HG02852 (cell line): ENCODE measurements at regions not wholly inside any gene's neighbourhood (a gene's known extent, or its start where the extent isn't known, plus 50 kb on each side); places are given as distances from the start of the nearest gene placed in this dataset.
A peak's percentile ranks its signal among the peaks of the same experiment; 100 is the strongest.
"Not testable (repeated sequence)": the region's sequence is repeated elsewhere in the genome, so short reads cannot be mapped to it uniquely, and the experiment has no call there.

ENCODE experiments used
- ATAC-seq: cut with Tn5 transposase; IDR thresholded peaks from one replicate; pipeline ENCODE4 v1.9.1; 2021; ENCODE audit warnings: mild to moderate bottlenecking, moderate library complexity; ENCODE audit not compliant: unreplicated experiment

DNA sequence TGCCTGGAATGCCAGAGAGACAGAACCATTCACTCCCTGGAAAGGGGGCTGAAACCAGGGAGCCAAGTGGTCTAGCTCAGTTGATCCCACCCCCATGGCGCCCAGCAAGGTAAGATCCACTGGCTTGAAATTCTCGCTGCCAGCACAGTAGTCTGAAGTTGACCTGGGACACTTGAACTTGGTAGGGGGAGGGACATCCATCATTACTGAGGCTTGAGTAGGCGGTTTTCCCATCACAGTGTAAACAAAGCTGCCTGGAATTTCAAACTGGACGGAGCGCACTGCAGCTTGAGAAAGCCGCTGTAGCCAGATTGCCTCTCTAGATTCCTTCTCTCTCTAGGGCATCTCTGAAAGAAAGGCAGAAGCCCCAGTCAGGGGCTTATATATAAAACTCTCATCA lies 310.7 kb upstream of the DPPA4 start:
- no peak for ATAC-seq

DNA sequence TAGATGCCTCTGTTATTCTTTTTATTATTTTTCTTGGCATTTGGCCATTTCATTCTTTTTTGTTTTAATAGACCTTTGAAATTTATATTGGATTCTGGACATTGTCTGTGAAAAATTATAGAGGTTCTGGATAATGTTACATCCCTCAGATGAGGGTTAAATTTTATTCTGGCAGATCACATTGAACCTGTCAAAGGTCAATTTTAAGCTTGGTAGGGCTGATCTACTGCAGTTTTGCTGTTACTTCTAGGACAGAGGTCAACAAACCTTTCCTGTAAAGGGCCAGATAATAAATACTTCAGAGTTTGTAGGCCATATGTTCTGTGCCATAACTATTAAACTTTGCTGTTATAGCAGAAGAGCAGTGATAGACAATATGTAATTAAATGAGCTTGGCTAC lies 318.9 kb upstream of the DPPA4 start:
- no peak for ATAC-seq

DNA sequence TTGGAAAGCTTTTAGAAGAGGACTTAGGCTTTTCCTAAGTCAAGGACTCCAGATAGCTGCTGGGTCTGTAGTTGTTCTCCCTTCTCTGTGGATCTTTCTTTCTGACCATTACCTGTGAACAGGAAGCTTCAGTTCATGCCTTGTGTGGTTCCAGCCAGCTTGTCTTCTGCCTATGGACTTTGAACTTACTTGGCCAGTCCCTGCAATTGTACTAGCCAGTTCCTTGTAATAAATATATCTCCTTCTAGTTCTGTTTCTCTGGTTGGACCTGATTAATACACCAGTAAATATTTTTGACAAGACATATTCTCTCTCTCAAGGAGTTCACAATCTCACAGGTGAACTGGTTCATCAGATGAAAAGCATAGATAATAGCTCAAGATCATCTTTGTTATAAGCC lies 341.3 kb upstream of the DPPA4 start:
- no peak for ATAC-seq

DNA sequence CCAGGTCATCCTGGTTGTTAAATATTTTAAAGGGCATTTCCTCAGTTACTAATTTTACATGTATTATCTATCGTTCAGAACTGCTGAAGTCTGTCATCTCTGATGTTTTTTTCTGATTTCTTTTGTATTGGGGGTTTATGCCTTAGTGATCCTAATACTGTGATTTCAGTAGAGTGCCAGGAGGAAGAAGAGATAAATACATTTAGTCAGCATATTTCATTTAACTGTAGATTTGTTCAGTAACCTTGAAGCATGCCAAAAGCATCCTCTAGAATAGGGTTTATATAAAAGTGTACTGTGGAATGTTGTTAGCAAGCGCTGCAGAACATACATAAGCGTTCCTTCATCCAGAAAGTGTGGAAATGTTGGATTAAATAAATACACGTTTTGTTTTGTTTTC lies 342.3 kb upstream of the DPPA4 start:
- ATAC-seq: no peak

DNA sequence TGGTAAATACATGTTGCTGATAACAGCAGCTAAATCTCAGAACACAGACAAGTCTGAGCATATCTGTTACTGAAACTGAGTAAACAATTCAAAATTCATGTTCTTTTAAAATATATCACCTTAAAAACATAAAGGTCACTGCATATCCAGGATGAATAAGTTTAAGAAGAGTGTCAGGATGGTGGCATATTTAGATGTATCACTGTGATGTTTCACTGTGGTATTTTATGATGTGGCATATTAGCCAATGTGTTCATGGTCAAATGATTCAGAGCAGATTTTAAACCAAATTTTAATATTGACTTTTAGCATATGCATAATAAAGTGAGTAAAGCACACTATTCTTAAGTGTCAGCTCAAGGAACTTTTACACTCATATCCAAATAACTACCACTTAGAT lies 346.4 kb upstream of the DPPA4 start:
- ATAC-seq: no peak

DNA sequence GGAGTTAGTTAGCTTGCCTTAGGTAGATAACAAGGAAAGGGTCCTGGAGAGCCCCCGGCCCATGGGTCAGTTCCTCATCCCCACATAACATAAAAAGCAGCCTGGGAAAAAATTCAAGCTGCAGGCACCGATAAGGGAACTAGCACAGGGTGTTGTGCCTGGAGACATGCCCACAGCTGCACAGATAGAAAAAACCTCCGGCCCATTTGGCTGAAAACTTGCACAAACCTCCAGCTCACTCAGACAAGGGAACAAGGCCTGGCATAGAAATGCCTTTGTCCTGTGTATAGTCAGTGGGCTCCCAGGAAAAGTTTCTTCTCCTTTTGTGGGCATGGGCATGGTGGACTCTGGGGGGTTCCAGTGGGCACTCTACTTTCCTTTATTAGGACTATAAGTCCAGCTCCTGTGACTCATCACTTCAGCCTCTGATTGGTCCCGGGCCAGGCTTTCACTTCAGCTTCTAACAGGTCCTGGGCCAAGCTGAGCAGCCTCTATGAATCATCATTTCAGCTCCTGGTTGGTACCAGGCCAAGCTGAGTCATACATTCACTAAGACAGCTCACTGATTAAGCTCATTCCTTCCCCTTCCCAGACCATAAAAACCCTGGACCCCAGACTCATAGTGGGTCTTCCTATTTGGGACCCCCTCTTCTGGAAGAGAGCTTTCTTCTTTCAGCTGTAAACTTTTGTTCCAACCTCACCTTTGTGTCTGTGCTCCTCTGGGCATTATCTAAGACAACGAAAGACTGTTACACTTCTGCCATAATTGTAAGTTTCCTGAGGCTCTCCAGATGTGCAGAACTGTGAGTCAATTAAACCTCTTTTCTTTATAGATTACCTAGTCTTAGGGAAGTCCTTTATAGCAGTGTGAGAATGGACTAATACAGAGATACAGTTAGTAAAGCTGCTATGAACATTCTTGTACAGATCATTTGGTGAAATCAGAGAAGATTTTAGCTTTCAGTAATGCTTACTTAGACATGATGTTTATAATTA lies 348.0 kb upstream of the DPPA4 start:
- ATAC-seq: no peak

DNA sequence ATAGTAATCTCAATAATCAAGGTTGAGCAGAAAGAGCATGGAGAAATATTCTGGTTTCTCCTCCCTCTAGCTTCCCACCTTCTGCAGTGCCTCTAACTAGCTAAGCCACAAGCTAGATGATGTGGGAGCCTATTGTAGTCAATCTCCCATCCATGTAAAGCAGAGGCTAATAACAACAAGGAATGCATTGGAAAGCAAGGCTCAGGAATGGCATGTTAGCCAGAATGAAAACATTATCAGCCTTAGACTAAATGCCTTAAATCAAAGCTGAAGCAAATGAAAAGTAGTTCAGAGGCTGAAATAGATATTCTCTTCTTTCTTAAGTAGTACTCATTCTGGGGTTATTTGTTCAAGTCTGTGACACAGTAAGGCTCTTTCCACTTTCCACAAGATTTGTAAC lies 350.3 kb upstream of the DPPA4 start:
- ATAC-seq: no peak

DNA sequence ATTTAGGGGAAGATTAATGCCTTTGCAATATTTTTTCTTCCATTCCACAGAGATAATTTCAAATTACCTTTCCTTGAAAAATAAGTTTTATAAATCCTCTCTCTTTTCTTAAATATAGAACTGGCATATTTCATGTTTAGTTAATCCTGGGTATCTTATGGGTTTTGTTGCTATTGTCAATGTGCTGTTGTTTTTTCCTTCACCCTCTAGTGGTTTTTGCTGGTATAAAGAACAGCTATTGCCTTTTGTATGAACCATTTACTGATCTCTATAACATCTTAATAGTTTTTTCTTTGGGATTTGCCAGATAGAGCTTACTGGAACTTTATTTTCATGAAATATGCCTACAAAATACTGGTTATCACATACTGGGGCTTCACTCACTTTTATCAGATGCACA lies 359.6 kb upstream of the DPPA4 start:
- ATAC-seq: no peak

DNA sequence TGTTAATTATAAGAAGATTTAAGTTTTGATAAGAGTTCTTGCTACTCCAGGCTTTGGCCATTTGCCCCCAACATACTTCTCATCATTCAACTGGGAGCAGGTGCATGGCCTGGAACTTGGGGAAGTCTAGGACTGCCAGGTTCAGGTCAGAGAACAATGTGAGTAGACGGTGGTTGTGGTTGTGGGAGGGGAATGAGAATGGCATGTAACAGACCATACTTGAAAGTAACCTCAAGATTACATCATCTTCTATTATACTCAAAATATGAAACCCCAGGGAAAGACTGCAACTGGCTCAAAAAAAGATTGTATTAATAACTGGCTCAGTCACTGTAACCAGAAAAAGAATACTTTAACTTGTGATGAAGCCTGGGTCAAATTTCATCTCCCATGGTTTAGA lies 364.9 kb upstream of the DPPA4 start:
- peak; percentile 82 for ATAC-seq

DNA sequence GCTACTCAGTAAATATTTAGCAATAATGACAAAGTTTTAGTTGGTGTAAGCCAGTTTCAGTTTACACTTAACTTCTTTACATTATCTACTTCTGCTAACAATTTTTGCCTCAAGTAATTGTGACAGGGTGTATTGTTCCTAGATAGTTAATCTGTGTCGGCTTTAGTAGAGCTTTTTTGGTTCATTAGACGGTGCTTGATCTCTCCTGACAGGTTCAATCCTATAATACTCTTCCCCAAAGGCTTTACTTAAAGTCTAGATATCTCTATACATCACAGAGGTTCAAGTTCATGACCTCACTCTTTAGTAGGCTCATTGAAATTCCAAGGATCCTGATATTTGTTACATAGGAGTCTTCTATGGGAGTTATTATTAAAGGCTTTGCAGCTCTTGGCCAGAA lies 365.6 kb upstream of the DPPA4 start:
- no peak for ATAC-seq

DNA sequence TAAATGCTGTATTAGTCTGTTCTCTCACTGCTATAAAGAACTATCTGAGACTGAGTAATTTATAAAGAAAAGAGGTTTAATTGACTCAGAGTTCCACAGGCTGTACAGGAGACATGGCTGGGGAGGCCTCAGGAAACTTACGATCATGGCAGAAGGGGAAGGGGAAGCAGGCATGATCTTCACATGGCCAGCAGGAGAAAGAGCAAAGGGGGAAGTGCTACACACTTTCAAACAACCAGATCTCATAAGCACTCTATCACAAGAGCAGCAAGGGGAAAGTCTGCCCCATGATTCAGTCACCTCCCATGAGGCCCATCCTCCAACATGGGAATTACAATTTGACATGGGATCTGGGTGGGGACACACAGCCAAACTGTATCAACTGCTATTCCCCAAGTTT lies 367.8 kb upstream of the DPPA4 start:
- ATAC-seq: not testable (repeated sequence)

DNA sequence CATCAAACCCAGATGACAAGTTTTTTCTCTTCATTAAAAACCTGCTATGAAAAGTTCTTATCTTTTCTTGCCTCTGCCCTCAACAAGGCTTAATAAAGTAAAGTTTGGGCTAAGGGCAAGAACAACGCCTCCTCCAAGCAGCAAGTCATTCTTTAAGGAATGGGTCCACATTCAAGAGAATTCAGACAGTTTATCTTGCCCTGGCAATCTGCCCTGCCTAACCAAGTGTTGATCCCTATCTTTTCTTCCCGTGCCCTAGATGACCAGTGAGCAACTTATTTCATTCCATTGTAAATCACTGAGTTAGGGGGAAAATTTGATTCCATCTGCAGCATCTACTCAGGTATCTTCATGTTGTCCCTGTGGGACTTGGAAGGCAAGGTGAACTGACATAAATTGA lies 370.3 kb upstream of the DPPA4 start:
- ATAC-seq: no peak

DNA sequence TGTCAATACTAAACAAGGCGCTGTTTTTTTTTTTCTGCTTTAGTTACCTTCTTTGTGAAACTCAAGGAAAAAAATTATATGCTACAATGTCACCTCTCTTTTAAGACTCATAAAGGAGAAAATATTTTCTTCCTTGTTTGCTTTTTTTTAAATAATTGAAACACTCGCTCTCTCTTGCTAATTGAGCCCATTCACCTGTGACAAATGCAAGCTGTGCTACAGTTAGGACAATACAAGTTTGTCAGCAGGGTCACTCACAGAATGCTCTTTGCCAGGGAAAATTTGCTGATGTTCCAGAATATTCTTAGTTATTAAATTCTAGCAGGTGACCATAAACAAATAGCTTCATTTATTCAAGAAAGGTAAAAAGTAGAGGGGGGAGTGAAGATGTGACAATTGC lies 375.9 kb upstream of the DPPA4 start:
- ATAC-seq: no peak

DNA sequence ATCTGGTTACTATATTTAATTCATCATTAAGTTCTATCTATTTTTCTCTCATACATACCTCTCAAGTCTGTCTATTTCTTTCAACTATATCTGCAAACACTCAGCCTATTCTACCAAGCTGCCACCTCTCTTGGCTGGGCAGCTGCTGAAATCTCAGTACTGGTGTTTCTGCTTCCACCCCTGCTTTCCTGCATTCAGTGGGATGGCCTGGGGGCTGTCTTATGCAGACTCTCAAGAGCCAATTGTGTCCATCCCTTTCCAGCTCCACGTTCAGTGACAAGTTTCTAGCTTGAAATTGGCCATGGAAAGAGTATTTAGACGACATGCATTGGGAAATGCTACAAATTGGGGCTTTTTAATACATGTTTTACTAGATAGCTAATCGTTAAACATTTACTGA lies 378.4 kb upstream of the DPPA4 start:
- ATAC-seq: no peak

DNA sequence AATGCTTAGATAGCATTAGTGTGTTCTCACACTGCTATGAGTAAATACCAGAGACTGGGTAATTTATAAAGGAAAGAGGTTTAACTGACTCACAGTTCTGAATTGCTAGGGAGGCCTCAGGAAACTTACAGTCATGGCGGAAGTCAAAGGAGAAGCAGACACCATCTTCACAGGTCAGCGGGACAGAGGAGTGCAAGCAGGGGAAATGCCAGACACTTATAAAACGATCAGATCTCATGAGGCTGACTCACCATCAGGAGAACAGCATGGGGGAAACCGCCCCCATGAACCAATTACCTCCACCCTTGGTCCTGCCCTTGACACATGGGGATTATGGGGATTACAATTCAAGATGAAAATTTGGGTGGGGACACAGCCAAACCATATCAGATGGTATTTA lies 381.5 kb upstream of the DPPA4 start:
- no peak for ATAC-seq

DNA sequence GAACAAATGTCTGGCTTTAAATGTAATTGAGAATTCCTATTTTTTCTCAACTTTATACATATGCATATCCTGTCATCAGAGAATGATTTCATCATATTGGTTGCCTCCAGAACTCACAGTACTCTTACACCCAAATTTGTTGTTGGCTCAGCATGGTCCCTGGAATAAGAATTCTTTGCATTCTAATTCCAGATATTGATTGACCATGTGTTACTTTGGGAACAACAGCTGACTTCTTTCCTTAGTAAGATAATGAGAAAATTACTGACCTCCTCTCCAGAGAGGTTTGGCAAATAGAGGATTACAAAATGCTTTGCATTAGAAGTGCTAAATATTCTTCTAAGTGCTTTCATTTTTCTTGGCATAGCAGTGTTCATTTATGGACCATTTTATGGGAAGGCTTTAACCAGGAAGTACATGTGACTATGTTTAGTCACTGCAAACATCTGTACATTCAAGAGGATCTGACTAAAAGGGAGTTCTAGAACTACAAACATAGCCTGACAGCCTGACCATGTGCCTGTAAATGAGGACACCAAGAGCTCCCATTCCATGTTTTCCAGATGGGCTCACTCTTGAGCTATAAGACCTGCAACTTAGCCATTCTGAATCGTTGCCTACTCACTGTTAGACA lies 391.6 kb upstream of the DPPA4 start:
- ATAC-seq: no peak

DNA sequence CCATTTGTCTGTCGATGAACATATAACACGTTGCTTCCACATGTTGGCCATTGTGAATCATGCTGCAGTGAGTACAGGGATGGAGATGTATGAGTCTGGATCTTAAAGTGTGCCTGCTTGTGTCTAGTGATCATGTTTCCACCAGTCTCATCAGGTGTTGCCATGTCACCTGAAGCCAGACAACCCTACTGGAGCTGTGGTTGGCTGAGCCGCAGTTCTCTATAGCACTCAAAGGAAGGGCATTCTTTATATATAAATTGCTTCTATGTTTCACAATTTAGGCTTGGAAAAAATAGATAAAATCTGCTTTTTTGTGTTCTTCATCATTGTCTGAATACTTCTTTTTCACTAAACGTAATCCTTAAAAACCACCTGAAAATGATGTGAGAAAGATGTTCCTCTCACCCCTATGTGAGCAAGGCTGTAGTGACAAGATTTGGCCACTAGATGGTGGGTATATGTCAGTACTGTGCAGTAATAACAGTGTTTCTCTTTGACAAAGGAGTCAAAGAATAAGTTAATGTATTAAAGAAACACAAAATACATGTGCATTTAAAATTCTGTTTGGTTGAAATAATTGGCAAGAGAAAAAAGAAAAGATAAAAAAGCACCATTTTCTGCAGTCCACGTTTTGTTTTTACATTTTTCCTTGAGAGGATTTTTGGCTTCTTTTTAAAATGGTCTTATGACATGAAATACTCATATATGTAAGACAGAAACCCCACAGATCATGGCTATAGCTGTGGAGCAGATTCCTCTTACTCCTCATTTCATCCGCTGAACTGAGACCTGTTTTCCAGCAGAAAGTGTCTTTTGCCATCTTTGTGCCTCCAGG lies 394.5 kb upstream of the DPPA4 start:
- peak; percentile 92 for ATAC-seq

DNA sequence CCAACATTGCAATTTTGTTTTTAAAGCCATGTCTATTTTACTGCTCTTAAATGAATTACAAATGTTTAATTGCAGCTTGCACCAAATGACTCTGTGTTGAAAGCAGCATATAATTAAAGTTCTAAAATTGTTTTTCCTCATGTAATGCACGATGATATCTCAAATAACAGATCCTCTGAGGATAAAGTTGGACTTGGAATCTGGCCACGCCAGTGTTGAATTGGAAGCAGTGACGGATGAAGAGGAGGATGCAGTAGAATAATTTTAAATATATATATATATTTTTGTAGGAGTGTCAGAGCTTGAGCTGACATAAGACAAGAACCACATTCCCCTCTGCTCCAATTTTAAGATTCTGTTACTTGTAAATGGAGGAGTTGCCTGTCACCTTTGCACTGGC lies 406.6 kb upstream of the DPPA4 start:
- no peak for ATAC-seq

DNA sequence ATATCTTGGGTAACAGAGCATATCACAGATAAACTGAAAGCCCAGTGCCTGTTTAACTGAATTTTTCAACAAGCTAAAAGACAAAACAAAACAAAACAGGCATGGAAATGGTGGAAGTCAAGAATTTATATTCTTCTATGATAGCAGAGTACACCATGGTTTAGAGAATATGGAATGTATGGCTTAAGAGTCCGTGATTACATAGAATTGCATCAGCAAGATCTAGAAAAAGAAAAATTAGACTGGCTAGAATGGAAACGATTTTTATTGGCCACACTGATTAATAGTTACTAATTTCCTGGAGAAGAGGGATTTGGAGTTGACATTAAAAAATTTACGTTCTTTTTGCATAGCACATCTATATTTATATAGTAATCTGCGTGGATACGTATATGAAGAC lies 435.2 kb upstream of the DPPA4 start:
- ATAC-seq: no peak

DNA sequence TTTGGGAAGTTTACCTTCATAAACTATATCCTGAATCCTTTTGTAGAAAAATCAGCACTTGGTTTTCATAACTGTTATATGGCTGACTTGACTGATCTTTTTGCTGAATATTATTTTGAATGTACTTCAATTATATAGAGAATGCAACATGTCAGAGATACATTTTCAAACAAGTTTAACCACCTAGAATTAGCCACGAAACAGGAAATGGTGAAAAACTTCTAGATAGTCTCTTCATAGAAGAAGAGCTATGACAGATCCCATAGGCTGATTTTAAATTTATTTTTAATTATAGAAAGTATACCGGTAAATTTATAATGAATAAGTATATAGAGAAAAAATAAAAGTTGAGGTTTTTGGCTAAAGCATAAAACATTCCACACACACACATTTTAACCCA lies 436.8 kb upstream of the DPPA4 start:
- no peak for ATAC-seq

DNA sequence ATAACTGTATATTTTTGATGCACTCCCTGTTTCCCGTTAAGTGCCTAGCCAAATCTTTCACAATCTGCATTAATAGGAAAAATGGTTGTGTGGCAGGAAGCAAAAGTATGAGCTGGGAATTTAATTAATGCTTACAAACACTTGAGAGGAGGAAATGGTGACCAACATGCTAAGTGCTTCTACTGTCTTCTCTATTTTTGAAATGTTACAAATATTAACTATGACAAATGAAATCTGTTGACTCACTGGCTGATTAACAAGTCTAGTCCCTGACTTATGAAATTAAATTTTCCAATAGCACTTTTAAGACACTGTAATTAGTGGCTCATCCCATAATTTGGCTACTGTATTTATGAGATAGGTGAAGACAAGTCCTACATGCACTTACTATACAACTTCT lies 446.9 kb upstream of the DPPA4 start:
- ATAC-seq: no peak
